Upper lobe of left lung (tissue), 6 donors: ENCODE measurements at regions not wholly inside any gene's neighbourhood (a gene's known extent, or its start where the extent isn't known, plus 50 kb on each side); places are given as distances from the start of the nearest gene placed in this dataset.

Experiments
- ATAC-seq, 2 donors: fragments of 200-7000 bp; cut with Tn5 transposase; one replicate each; pipeline ENCODE4 v1.9.1; 2022; ENCODE audit warnings: mild to moderate bottlenecking in 2 of 2, moderate library complexity in 2 of 2; ENCODE audit not compliant: low FRiP score in 2 of 2
- DNase-seq, 2 donors: peaks; one replicate each; pipeline ENCODE4 v3.0.0-alpha.2; 2019 to 2020
- H3K27ac ChIP-seq, 4 donors: fragments of 200-600 bp; sonication (generic); one replicate each; pipeline ENCODE4 v1.5.1; 2016 to 2019
- H3K27me3 ChIP-seq, 4 donors: fragments of 200-600 bp; sonication (generic); one replicate each; pipeline ENCODE4 v1.5.1; 2017 to 2019
- H3K36me3 ChIP-seq, 4 donors: fragments of 200-600 bp; sonication (generic); one replicate each; pipeline ENCODE4 v1.5.1; 2016 to 2019
- H3K4me1 ChIP-seq, 4 donors: fragments of 200-600 bp; sonication (generic); one replicate each; pipeline ENCODE4 v1.5.1; 2018 to 2019
- H3K4me3 ChIP-seq, 4 donors: fragments of 200-600 bp; sonication (generic); one replicate each; pipeline ENCODE4 v1.5.1; 2017 to 2019; ENCODE audit warnings: mild to moderate bottlenecking in 2 of 4, moderate library complexity in 1 of 4
- H3K9me3 ChIP-seq, 4 donors: fragments of 200-600 bp; sonication (generic); one replicate each; pipeline ENCODE4 v1.5.1; 2018 to 2019
- EP300 ChIP-seq, 4 donors: sonication (generic); formaldehyde crosslinking; IDR thresholded peaks; one replicate each; pipeline ENCODE4 v1.5.1; 2017; ENCODE audit warnings: antibody characterized with exemption in 4 of 4, control low read depth in 2 of 4
- POLR2A ChIP-seq, 4 donors: fragments of 450-650 bp; IDR thresholded peaks; one replicate each; pipeline ENCODE4 v1.5.1; 2016 to 2017; ENCODE audit warnings: antibody characterized with exemption in 4 of 4, mild to moderate bottlenecking in 2 of 4
- POLR2AphosphoS5 ChIP-seq, 2 donors: sonication (generic); formaldehyde crosslinking; IDR thresholded peaks; one replicate each; pipeline ENCODE4 v1.5.1; 2017; ENCODE audit warnings: antibody characterized with exemption in 2 of 2
- WGBS, 2 donors: methylation state at CpG; one replicate each; pipeline ENCODE4 v1.1.5; 2017 to 2018; 5-methylcytosine and 5-hydroxymethylcytosine counted together
- TF ChIP-seq, protein P1 (sequence below), 6 experiments: fragments of 450-650 bp in 4 of 6; fragments of 200-600 bp in 2 of 6; sonication (generic) in 2 of 6; IDR thresholded peaks; one replicate each; pipeline ENCODE4 v1.5.1; 2016 to 2019; ENCODE audit warnings: antibody characterized with exemption in 6 of 6
- donor health status: DM: no; HTN: no; CAD: no; lungs with moderate emphysema.
- donor health status: DM: no; HTN: yes; CAD: no; lungs with severe emphysema.

GRCh38 chr10:20616056-20616671 lies 280.9 kb downstream of the NEBL start:
- ATAC-seq (no peak), DNase-seq (no peak)
- H3K27ac ChIP-seq = no peak overlapping the region
- H3K36me3 ChIP-seq = no peaks in the 10 kb centered on the region
- no peaks in the 10 kb centered on the region for H3K4me1 ChIP-seq
- WGBS, 2 donors = 88 to 98% methylated on average over 3 of the region's 3 CpGs
- no peaks in the 10 kb centered on the region for H3K9me3 ChIP-seq
- H3K27me3 ChIP-seq = no peaks in the 10 kb centered on the region
- TF ChIP-seq, protein P1, sequence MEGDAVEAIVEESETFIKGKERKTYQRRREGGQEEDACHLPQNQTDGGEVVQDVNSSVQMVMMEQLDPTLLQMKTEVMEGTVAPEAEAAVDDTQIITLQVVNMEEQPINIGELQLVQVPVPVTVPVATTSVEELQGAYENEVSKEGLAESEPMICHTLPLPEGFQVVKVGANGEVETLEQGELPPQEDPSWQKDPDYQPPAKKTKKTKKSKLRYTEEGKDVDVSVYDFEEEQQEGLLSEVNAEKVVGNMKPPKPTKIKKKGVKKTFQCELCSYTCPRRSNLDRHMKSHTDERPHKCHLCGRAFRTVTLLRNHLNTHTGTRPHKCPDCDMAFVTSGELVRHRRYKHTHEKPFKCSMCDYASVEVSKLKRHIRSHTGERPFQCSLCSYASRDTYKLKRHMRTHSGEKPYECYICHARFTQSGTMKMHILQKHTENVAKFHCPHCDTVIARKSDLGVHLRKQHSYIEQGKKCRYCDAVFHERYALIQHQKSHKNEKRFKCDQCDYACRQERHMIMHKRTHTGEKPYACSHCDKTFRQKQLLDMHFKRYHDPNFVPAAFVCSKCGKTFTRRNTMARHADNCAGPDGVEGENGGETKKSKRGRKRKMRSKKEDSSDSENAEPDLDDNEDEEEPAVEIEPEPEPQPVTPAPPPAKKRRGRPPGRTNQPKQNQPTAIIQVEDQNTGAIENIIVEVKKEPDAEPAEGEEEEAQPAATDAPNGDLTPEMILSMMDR (IDR thresholded peaks at IDR 0.05) = no peak
- TF ChIP-seq POLR2A (IDR thresholded peaks at IDR 0.05) = no peak
- no peak for TF ChIP-seq POLR2AphosphoS5 (IDR thresholded peaks at IDR 0.05)
- no peak for TF ChIP-seq EP300 (IDR thresholded peaks at IDR 0.05)
- no peak overlapping the region for H3K4me3 ChIP-seq

GRCh38 chr10:20615395-20615794 lies 281.7 kb downstream of the NEBL start:
- no peaks in the 10 kb centered on the region for H3K4me1 ChIP-seq
- H3K9me3 ChIP-seq = no peaks in the 10 kb centered on the region
- H3K4me3 ChIP-seq = no peak overlapping the region
- H3K27ac ChIP-seq = no peak overlapping the region
- H3K36me3 ChIP-seq = no peaks in the 10 kb centered on the region
- TF ChIP-seq POLR2AphosphoS5 (IDR thresholded peaks at IDR 0.05) (no peak), EP300 (IDR thresholded peaks at IDR 0.05) (no peak), POLR2A (IDR thresholded peaks at IDR 0.05) (no peak)
- TF ChIP-seq, protein P1 (IDR thresholded peaks at IDR 0.05) = no peak
- DNase-seq = no peak
- 71 to 86% methylated on average over 1 of the region's 1 CpG for WGBS, 2 donors
- no peaks in the 10 kb centered on the region for H3K27me3 ChIP-seq
- peak in 1 of 2 donors; percentile 68 for ATAC-seq

GRCh38 chr10:20614911-20615310 lies 282.2 kb downstream of the NEBL start:
- no peaks in the 10 kb centered on the region for H3K9me3 ChIP-seq
- 84 to 97% methylated on average over 3 of the region's 3 CpGs for WGBS, 2 donors
- no peaks in the 10 kb centered on the region for H3K36me3 ChIP-seq
- no peaks in the 10 kb centered on the region for H3K27me3 ChIP-seq
- no peak overlapping the region for H3K27ac ChIP-seq
- no peaks in the 10 kb centered on the region for H3K4me1 ChIP-seq
- ATAC-seq = no peak
- TF ChIP-seq EP300 (IDR thresholded peaks at IDR 0.05) (no peak), POLR2A (IDR thresholded peaks at IDR 0.05) (no peak), POLR2AphosphoS5 (IDR thresholded peaks at IDR 0.05) (no peak)
- TF ChIP-seq, protein P1 (IDR thresholded peaks at IDR 0.05) = no peak
- DNase-seq = no peak
- H3K4me3 ChIP-seq = no peak overlapping the region

DNA sequence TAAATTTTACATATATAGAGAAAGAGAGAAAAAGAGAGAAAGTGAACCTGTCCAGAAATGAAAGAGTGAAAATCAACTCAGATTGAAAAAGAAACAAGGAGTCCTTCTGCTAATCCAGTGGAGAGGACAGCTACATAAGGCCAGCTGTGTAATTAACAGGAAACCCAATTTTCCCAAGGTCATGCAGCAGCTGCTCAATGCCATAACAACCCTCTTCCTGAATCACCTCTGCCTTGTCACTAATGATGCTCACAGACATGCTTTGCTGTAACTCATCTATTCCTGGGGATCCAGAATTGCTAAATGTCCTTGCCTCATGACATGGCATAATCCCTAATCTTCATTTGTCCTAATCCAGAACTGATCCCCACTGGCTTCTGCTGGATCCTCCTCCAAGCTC lies 288.6 kb downstream of the NEBL start:
- DNase-seq = no peak
- ATAC-seq = no peak
- H3K4me1 ChIP-seq = no peaks in the 10 kb centered on the region
- no peak overlapping the region for H3K27ac ChIP-seq
- H3K4me3 ChIP-seq = no peak overlapping the region
- TF ChIP-seq EP300 (IDR thresholded peaks at IDR 0.05) (no peak), POLR2AphosphoS5 (IDR thresholded peaks at IDR 0.05) (no peak), POLR2A (IDR thresholded peaks at IDR 0.05) (no peak)
- TF ChIP-seq, protein P1 (IDR thresholded peaks at IDR 0.05) = no peak
- H3K36me3 ChIP-seq = no peaks in the 10 kb centered on the region
- no peaks in the 10 kb centered on the region for H3K27me3 ChIP-seq
- no peaks in the 10 kb centered on the region for H3K9me3 ChIP-seq

DNA sequence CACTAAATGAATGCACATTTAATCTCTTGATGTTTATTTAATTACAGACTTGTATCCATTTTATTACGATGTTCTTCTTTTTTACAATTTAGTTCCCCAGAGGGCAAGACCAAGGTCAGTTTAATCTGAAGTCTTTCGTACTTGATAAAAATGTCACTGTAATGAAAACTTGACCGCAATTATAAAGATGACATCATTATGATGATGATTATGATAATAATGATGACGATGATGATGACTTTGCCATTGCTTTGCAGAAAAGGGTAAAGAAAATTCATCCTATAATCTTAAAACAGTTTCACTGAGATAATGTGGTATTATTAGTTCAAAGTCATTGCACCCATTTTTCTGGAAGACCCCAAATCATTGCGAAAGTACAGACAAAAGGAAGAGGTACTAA lies 290.1 kb downstream of the NEBL start:
- WGBS, 2 donors = 86 to 92% methylated on average over 5 of the region's 5 CpGs
- no peak for DNase-seq
- no peak overlapping the region for H3K27ac ChIP-seq
- no peak overlapping the region for H3K4me3 ChIP-seq
- H3K4me1 ChIP-seq = no peaks in the 10 kb centered on the region
- ATAC-seq = no peak
- no peaks in the 10 kb centered on the region for H3K9me3 ChIP-seq
- no peaks in the 10 kb centered on the region for H3K36me3 ChIP-seq
- no peaks in the 10 kb centered on the region for H3K27me3 ChIP-seq
- TF ChIP-seq, protein P1 (IDR thresholded peaks at IDR 0.05) = no peak
- TF ChIP-seq EP300 (IDR thresholded peaks at IDR 0.05) (no peak), POLR2AphosphoS5 (IDR thresholded peaks at IDR 0.05) (no peak), POLR2A (IDR thresholded peaks at IDR 0.05) (no peak)
